HG03103 (cell line): ENCODE measurements at regions not wholly inside any gene's neighbourhood (a gene's known extent, or its start where the extent isn't known, plus 50 kb on each side); places are given as distances from the start of the nearest gene placed in this dataset.

ENCODE experiments used
- ATAC-seq: cut with Tn5 transposase; IDR thresholded peaks from one replicate; pipeline ENCODE4 v1.9.1; 2021; ENCODE audit warnings: low read depth; ENCODE audit not compliant: unreplicated experiment

- no peak for ATAC-seq
These were observed 223.6 kb upstream of the RREB1 start for GRCh38 chr6:6884193-6884627.

GRCh38 chr6:6884916-6885315 is 222.8 kb upstream of the RREB1 start:
- no peak for ATAC-seq

GRCh38 chr6:6885521-6886170 is 222.1 kb upstream of the RREB1 start:
- ATAC-seq: no peak

GRCh38 chr6:6886171-6886885 is 221.4 kb upstream of the RREB1 start:
- no peak for ATAC-seq

- ATAC-seq: no peak
These were observed 220.9 kb upstream of the RREB1 start for GRCh38 chr6:6886886-6887285.

- ATAC-seq: no peak
These were observed 218.2 kb upstream of the RREB1 start for GRCh38 chr6:6889601-6890000.

GRCh38 chr6:6890400-6890858 is 217.3 kb upstream of the RREB1 start:
- no peak for ATAC-seq

GRCh38 chr6:6891125-6891721 is 216.5 kb upstream of the RREB1 start:
- no peak for ATAC-seq

GRCh38 chr6:6891949-6892461 is 215.8 kb upstream of the RREB1 start:
- no peak for ATAC-seq

- no peak for ATAC-seq
These were observed 214.8 kb upstream of the RREB1 start for GRCh38 chr6:6892744-6893583.

GRCh38 chr6:6893701-6894100 is 214.1 kb upstream of the RREB1 start:
- no peak for ATAC-seq

- ATAC-seq: no peak
These were observed 211.8 kb upstream of the RREB1 start for GRCh38 chr6:6895929-6896328.

GRCh38 chr6:6897140-6897539 is 210.6 kb upstream of the RREB1 start:
- ATAC-seq: no peak

GRCh38 chr6:6900569-6901204 is 207.1 kb upstream of the RREB1 start:
- no peak for ATAC-seq

GRCh38 chr6:6901205-6901719 is 206.5 kb upstream of the RREB1 start:
- ATAC-seq: no peak

GRCh38 chr6:6901945-6902344 is 205.8 kb upstream of the RREB1 start:
- ATAC-seq: no peak

- no peak for ATAC-seq
These were observed 201.7 kb upstream of the RREB1 start for GRCh38 chr6:6905961-6906518.

GRCh38 chr6:6906570-6907213 is 201.1 kb upstream of the RREB1 start:
- ATAC-seq: no peak

GRCh38 chr6:6907286-6907685 is 200.5 kb upstream of the RREB1 start:
- no peak for ATAC-seq
